CD14-positive monocyte (primary cell): ENCODE measurements at regions not wholly inside any gene's neighbourhood (a gene's known extent, or its start where the extent isn't known, plus 50 kb on each side); places are given as distances from the start of the nearest gene placed in this dataset.

ENCODE experiments used
- DNase-seq, 3 donors: peaks; one replicate each; pipeline ENCODE4 v3.0.0-alpha.2; 2011 to 2022
- H2AFZ ChIP-seq: 2 replicates; pipeline ENCODE4 v1.6.0; 2012; ENCODE audit warnings: mild to moderate bottlenecking, low read depth, low read length, inconsistent platforms; ENCODE audit not compliant: insufficient read depth, poor library complexity, severe bottlenecking
- H3K27ac ChIP-seq, 2 donors: 1 replicate in 1 of 2; 2 replicates in 1 of 2; pipeline ENCODE4 v1.5.1; 2012 to 2013; ENCODE audit warnings: low read length in 2 of 2, control low read depth in 1 of 2, inconsistent platforms in 1 of 2, low read depth in 1 of 2, mild to moderate bottlenecking in 1 of 2
- H3K27me3 ChIP-seq, 2 donors: one replicate each; pipeline versions ENCODE4 v1.6.0 to v1.6.1; 2011 to 2013; ENCODE audit warnings: low read length in 2 of 2; ENCODE audit not compliant: control insufficient read depth in 2 of 2, insufficient read depth in 2 of 2
- H3K36me3 ChIP-seq, 2 donors: replicated peaks in 1 of 2; 1 replicate in 1 of 2; 2 replicates in 1 of 2; pipeline versions ENCODE4 v1.5.1 to v1.6.1; 2012 to 2013; ENCODE audit warnings: low read length in 2 of 2, control low read depth in 1 of 2, inconsistent platforms in 1 of 2, mild to moderate bottlenecking in 1 of 2; ENCODE audit not compliant: insufficient read depth in 2 of 2, control insufficient read depth in 1 of 2
- H3K4me1 ChIP-seq, 2 donors: 1 replicate in 1 of 2; 2 replicates in 1 of 2; pipeline versions ENCODE4 v1.5.1 to v1.6.1; 2012 to 2013; ENCODE audit warnings: low read length in 2 of 2, control low read depth in 1 of 2, inconsistent platforms in 1 of 2, mild to moderate bottlenecking in 1 of 2, moderate library complexity in 1 of 2; ENCODE audit not compliant: insufficient read depth in 2 of 2, control insufficient read depth in 1 of 2
- H3K4me2 ChIP-seq: replicated peaks from 2 replicates; pipeline ENCODE3; 2012; ENCODE audit warnings: low read length, moderate library complexity, mild to moderate bottlenecking; ENCODE audit not compliant: poor library complexity, severe bottlenecking; ENCODE audit errors: extremely low read depth
- H3K4me3 ChIP-seq, 3 experiments: fragments of 200-600 bp in 1 of 3; sonication (generic) in 1 of 3; replicated peaks in 1 of 3; 1 replicate in 2 of 3; 2 replicates in 1 of 3; pipeline ENCODE4 v1.5.1; 2011 to 2013; ENCODE audit warnings: low read length in 3 of 3, mild to moderate bottlenecking in 3 of 3, control low read depth in 2 of 3, low read depth in 2 of 3, inconsistent platforms in 1 of 3, moderate library complexity in 1 of 3
- H3K79me2 ChIP-seq: 2 replicates; pipeline ENCODE4 v1.6.0; 2012; ENCODE audit warnings: mild to moderate bottlenecking, control low read depth, inconsistent platforms, low read length, moderate library complexity; ENCODE audit not compliant: insufficient read depth
- H3K9ac ChIP-seq: 2 replicates; pipeline ENCODE4 v1.6.0; 2017; ENCODE audit warnings: low read length, mild to moderate bottlenecking; ENCODE audit not compliant: insufficient read depth, poor library complexity, severe bottlenecking
- H3K9me3 ChIP-seq, 2 donors: replicated peaks in 1 of 2; 1 replicate in 1 of 2; 2 replicates in 1 of 2; pipeline versions ENCODE4 v1.5.1 to v1.6.1; 2012 to 2013; ENCODE audit warnings: low read length in 2 of 2, control low read depth in 1 of 2; ENCODE audit not compliant: control insufficient read depth in 1 of 2, insufficient read depth in 1 of 2
- H4K20me1 ChIP-seq: 2 replicates; pipeline ENCODE4 v1.6.0; 2012; ENCODE audit warnings: mild to moderate bottlenecking, low read length, control low read depth, moderate library complexity; ENCODE audit not compliant: insufficient read depth
- H3K27ac Mint-ChIP-seq, 7 donors: one replicate each; pipeline ENCODE4 v1.8.0; 2020; ENCODE audit warnings: mild to moderate bottlenecking in 7 of 7, mixed read lengths in 7 of 7, moderate library complexity in 6 of 7, inconsistent platforms in 2 of 7
- H3K27me3 Mint-ChIP-seq, 3 donors: one replicate each; pipeline ENCODE4 v1.8.0; 2021 to 2022; ENCODE audit warnings: low read depth in 3 of 3, mild to moderate bottlenecking in 3 of 3, mixed read lengths in 3 of 3, moderate library complexity in 3 of 3, inconsistent platforms in 1 of 3
- H3K36me3 Mint-ChIP-seq, 2 donors: one replicate each; pipeline ENCODE4 v1.8.0; 2020; ENCODE audit warnings: mixed read lengths in 2 of 2, inconsistent platforms in 1 of 2, mild to moderate bottlenecking in 1 of 2
- H3K4me1 Mint-ChIP-seq: one replicate; pipeline ENCODE4 v1.8.0; 2020; ENCODE audit warnings: mild to moderate bottlenecking, mixed read lengths
- H3K4me3 Mint-ChIP-seq, 2 donors: one replicate each; pipeline ENCODE4 v1.8.0; 2020; ENCODE audit warnings: mild to moderate bottlenecking in 2 of 2, mixed read lengths in 2 of 2, moderate library complexity in 1 of 2
- H3K9me3 Mint-ChIP-seq, 7 donors: one replicate each; pipeline ENCODE4 v1.8.0; 2020 to 2022; ENCODE audit warnings: mixed read lengths in 7 of 7, mild to moderate bottlenecking in 6 of 7, moderate library complexity in 6 of 7, inconsistent platforms in 2 of 7
- CTCF ChIP-seq: fragments of 200-600 bp; IDR thresholded peaks from one replicate; pipeline ENCODE4 v1.8.0; 2022; ENCODE audit warnings: antibody characterized with exemption, mild to moderate bottlenecking
- WGBS: methylation state at CpG from one replicate; pipeline ENCODE4 v1.1.5; 2013; ENCODE audit warnings: missing lambda C conversion rate; ENCODE audit not compliant: insufficient coverage; 5-methylcytosine and 5-hydroxymethylcytosine counted together
- intact Hi-C, 2 donors: fragments of 100-400 bp; cut with micrococcal nuclease; formaldehyde crosslinking; loops; one replicate each; pipeline versions ENCODE4 v1.15.0 to v1.15.1; 2023

GRCh38 chr2:146748046-146748445 lies 1096.8 kb upstream of the ACVR2A start:
- no peak overlapping the region for H3K4me3 Mint-ChIP-seq
- TF ChIP-seq CTCF = no peak
- no peak overlapping the region for H3K27ac Mint-ChIP-seq
- H3K79me2 ChIP-seq = no peaks in the 10 kb centered on the region
- peaks cover 0 to 5% (median 2%) of the 10 kb centered on the region in 7 donors for H3K9me3 Mint-ChIP-seq
- no CpG with 5 or more reads among the region's 3 CpGs for WGBS
- no peak overlapping the region for H2AFZ ChIP-seq
- H3K4me3 ChIP-seq = no peak overlapping the region
- no peak for DNase-seq
- intact Hi-C loops = no loop called here
- no peaks in the 10 kb centered on the region for H3K27me3 ChIP-seq
- peaks cover 0 to 2% (median 0%) of the 10 kb centered on the region in 3 donors for H3K27me3 Mint-ChIP-seq
- no peaks in the 10 kb centered on the region for H3K9me3 ChIP-seq
- no peaks in the 10 kb centered on the region for H4K20me1 ChIP-seq
- H3K4me2 ChIP-seq = no peak overlapping the region
- no peak overlapping the region for H3K9ac ChIP-seq
- H3K27ac ChIP-seq = no peak overlapping the region
- H3K36me3 Mint-ChIP-seq = no peaks in the 10 kb centered on the region
- H3K4me1 Mint-ChIP-seq = no peaks in the 10 kb centered on the region
- H3K36me3 ChIP-seq = no peaks in the 10 kb centered on the region
- H3K4me1 ChIP-seq = no peaks in the 10 kb centered on the region

GRCh38 chr2:146741260-146741659 lies 1103.6 kb upstream of the ACVR2A start:
- no CpG with 5 or more reads among the region's 4 CpGs for WGBS
- Mint-ChIP-seq H3K4me3 (no peak overlapping the region), H3K36me3 (no peaks in the 10 kb centered on the region), H3K27ac (no peak overlapping the region), H3K9me3 (no peaks in the 10 kb centered on the region), H3K27me3 (peaks cover 0 to 2% (median 0%) of the 10 kb centered on the region in 3 donors), H3K4me1 (no peaks in the 10 kb centered on the region)
- intact Hi-C loops = no loop called here
- H3K4me3 ChIP-seq = no peak overlapping the region
- H4K20me1 ChIP-seq = no peaks in the 10 kb centered on the region
- H3K9me3 ChIP-seq = no peaks in the 10 kb centered on the region
- H3K27me3 ChIP-seq = no peaks in the 10 kb centered on the region
- DNase-seq = no peak
- no peak overlapping the region for H3K4me2 ChIP-seq
- no peaks in the 10 kb centered on the region for H3K79me2 ChIP-seq
- no peak overlapping the region for H3K9ac ChIP-seq
- H2AFZ ChIP-seq = no peak overlapping the region
- no peak overlapping the region for H3K27ac ChIP-seq
- H3K36me3 ChIP-seq = no peaks in the 10 kb centered on the region
- no peak for TF ChIP-seq CTCF
- no peaks in the 10 kb centered on the region for H3K4me1 ChIP-seq
